Fibroblast of skin of left quadriceps (primary cell): ENCODE measurements at regions not wholly inside any gene's neighbourhood (a gene's known extent, or its start where the extent isn't known, plus 50 kb on each side); places are given as distances from the start of the nearest gene placed in this dataset.
"Not testable (repeated sequence)": the region's sequence is repeated elsewhere in the genome, so short reads cannot be mapped to it uniquely, and the experiment has no call there.

Experiments used
- DNase-seq, 2 experiments: peaks; one replicate each; pipeline ENCODE4 v3.0.0-alpha.2; 2013; ENCODE audit warnings: low read depth in 2 of 2

- DNase-seq = no peak
These were observed 511.4 kb downstream of the RNF144A start for GRCh38 chr2:7428454-7429204.

GRCh38 chr2:7429733-7430132, 512.5 kb downstream of the RNF144A start:
- no peak for DNase-seq

GRCh38 chr2:7430421-7430868, 513.2 kb downstream of the RNF144A start:
- DNase-seq = no peak

- DNase-seq = no peak
These were observed 513.8 kb downstream of the RNF144A start for GRCh38 chr2:7430869-7431641.

- peak; percentile 23 for DNase-seq
These were observed 515.2 kb downstream of the RNF144A start for GRCh38 chr2:7432436-7432835.

- DNase-seq = no peak
These were observed 519.1 kb downstream of the RNF144A start for GRCh38 chr2:7436096-7436906.

GRCh38 chr2:7437141-7437540, 519.9 kb downstream of the RNF144A start:
- DNase-seq = no peak

GRCh38 chr2:7437716-7438632, 520.8 kb downstream of the RNF144A start:
- DNase-seq = no peak

GRCh38 chr2:7438855-7439254, 521.6 kb downstream of the RNF144A start:
- no peak for DNase-seq

- DNase-seq = no peak
These were observed 523.8 kb downstream of the RNF144A start for GRCh38 chr2:7440977-7441376.

GRCh38 chr2:7441841-7442240, 524.6 kb downstream of the RNF144A start:
- DNase-seq = not testable (repeated sequence)

- DNase-seq = no peak
These were observed 527.4 kb downstream of the RNF144A start for GRCh38 chr2:7444626-7445025.

GRCh38 chr2:7448578-7449264, 531.5 kb downstream of the RNF144A start:
- DNase-seq = no peak

GRCh38 chr2:7449298-7449697, 532.1 kb downstream of the RNF144A start:
- DNase-seq = no peak

- no peak for DNase-seq
These were observed 533.1 kb downstream of the RNF144A start for GRCh38 chr2:7450188-7450832.

GRCh38 chr2:7450833-7451190, 533.6 kb downstream of the RNF144A start:
- DNase-seq = no peak

- DNase-seq = no peak
These were observed 535.1 kb downstream of the RNF144A start for GRCh38 chr2:7452110-7452876.

- DNase-seq = no peak
These were observed 537.4 kb downstream of the RNF144A start for GRCh38 chr2:7454592-7454991.

GRCh38 chr2:7456762-7457161, 539.5 kb downstream of the RNF144A start:
- DNase-seq = no peak
